Loucy (cell line): ENCODE measurements at regions not wholly inside any gene's neighbourhood (a gene's known extent, or its start where the extent isn't known, plus 50 kb on each side); places are given as distances from the start of the nearest gene placed in this dataset.

Source experiments
- H2AFZ ChIP-seq: fragments of 200-600 bp; sonication (generic); 2 replicates; pipeline ENCODE4 v1.6.0; 2016; ENCODE audit warnings: antibody characterized with exemption, mild to moderate bottlenecking, low read length, moderate library complexity
- H3F3A ChIP-seq: fragments of 200-600 bp; 2 replicates; pipeline ENCODE4 v1.6.0; 2016; ENCODE audit warnings: antibody characterized with exemption, low read depth, mild to moderate bottlenecking
- H3K27me3 ChIP-seq: fragments of 200-600 bp; sonication (generic); 2 replicates; pipeline ENCODE4 v1.6.1; 2014; ENCODE audit warnings: low read length, mild to moderate bottlenecking; ENCODE audit not compliant: insufficient read depth, poor library complexity, severe bottlenecking
- H3K36me3 ChIP-seq: fragments of 200-600 bp; sonication (generic); 2 replicates; pipeline ENCODE4 v1.6.1; 2016; ENCODE audit warnings: low read length; ENCODE audit not compliant: insufficient read depth
- H3K4me1 ChIP-seq: fragments of 200-600 bp; sonication (generic); 2 replicates; pipeline ENCODE4 v1.5.1; 2014; ENCODE audit warnings: low read length, mild to moderate bottlenecking; ENCODE audit not compliant: insufficient read depth, poor library complexity, severe bottlenecking
- H3K4me2 ChIP-seq: fragments of 200-600 bp; sonication (generic); 2 replicates; pipeline ENCODE4 v1.6.0; 2014; ENCODE audit warnings: antibody characterized with exemption, low read length, low read depth, mild to moderate bottlenecking; ENCODE audit not compliant: poor library complexity, severe bottlenecking
- H3K4me3 ChIP-seq: fragments of 200-600 bp; sonication (generic); 2 replicates; pipeline ENCODE4 v1.5.1; 2014; ENCODE audit warnings: low read length, mild to moderate bottlenecking, mixed read lengths; ENCODE audit not compliant: poor library complexity, severe bottlenecking
- H3K79me2 ChIP-seq: fragments of 200-600 bp; sonication (generic); 2 replicates; pipeline ENCODE4 v1.6.1; 2014; ENCODE audit warnings: low read length; ENCODE audit not compliant: insufficient read depth
- H3K9ac ChIP-seq: fragments of 200-600 bp; sonication (generic); 2 replicates; pipeline ENCODE4 v1.6.0; 2014; ENCODE audit warnings: mild to moderate bottlenecking, low read depth, low read length, moderate library complexity; ENCODE audit not compliant: poor library complexity, severe bottlenecking
- H3K9me2 ChIP-seq: fragments of 200-600 bp; sonication (generic); replicated peaks from 2 replicates; pipeline ENCODE4 v1.6.1; 2016; ENCODE audit warnings: low read depth, low read length, mixed read lengths
- H3K9me3 ChIP-seq: fragments of 200-600 bp; sonication (generic); 2 replicates; pipeline ENCODE4 v1.6.1; 2014; ENCODE audit warnings: mild to moderate bottlenecking, antibody characterized with exemption, low read length, low read depth; ENCODE audit not compliant: insufficient read depth
- H4K20me1 ChIP-seq: fragments of 200-600 bp; sonication (generic); 2 replicates; pipeline ENCODE4 v1.6.0; 2014; ENCODE audit warnings: antibody characterized with exemption, low read length, mild to moderate bottlenecking; ENCODE audit not compliant: insufficient read depth, poor library complexity, severe bottlenecking
- EZH2phosphoT487 ChIP-seq: fragments of 200-600 bp; IDR thresholded peaks from 2 replicates; pipeline ENCODE4 v1.6.1; 2018; ENCODE audit warnings: antibody characterized with exemption, mild to moderate bottlenecking, moderate library complexity, borderline replicate concordance
- TF ChIP-seq, protein P1 (sequence below): fragments of 200-600 bp; sonication (generic); conservative IDR thresholded peaks from 2 replicates; pipeline ENCODE4 v1.5.1; 2014; ENCODE audit warnings: mild to moderate bottlenecking, antibody characterized with exemption, low read length

GRCh38 chr6:92910646-92911045, 508.7 kb downstream of the EPHA7 start:
- TF ChIP-seq EZH2phosphoT487, result no peak
- Histone ChIP-seq H3K4me1 (peaks cover 18% of the 10 kb centered on the region), H3K4me3 (no peak overlapping the region), H3K79me2 (no peaks in the 10 kb centered on the region), H3K27me3 (no peaks in the 10 kb centered on the region), H3K4me2 (no peak overlapping the region), H3F3A (0 out of 2 replicates have a peak, but pooled peaks cover 3% of the 10 kb centered on the region), H3K9ac (no peak overlapping the region), H3K9me3 (no peaks in the 10 kb centered on the region), H3K9me2 (no peaks in the 10 kb centered on the region), H2AFZ (no peak overlapping the region), H4K20me1 (no peaks in the 10 kb centered on the region), H3K36me3 (no peaks in the 10 kb centered on the region)

- Histone ChIP-seq H3K36me3 (no peaks in the 10 kb centered on the region), H4K20me1 (no peaks in the 10 kb centered on the region), H3K4me3 (no peak overlapping the region), H3K9ac (no peak overlapping the region), H3K79me2 (no peaks in the 10 kb centered on the region), H3K4me1 (peaks cover 8% of the 10 kb centered on the region), H2AFZ (no peak overlapping the region), H3K9me3 (no peaks in the 10 kb centered on the region), H3K27me3 (no peaks in the 10 kb centered on the region), H3K4me2 (no peak overlapping the region), H3K9me2 (no peaks in the 10 kb centered on the region), H3F3A (no peaks in the 10 kb centered on the region)
- no peak for TF ChIP-seq EZH2phosphoT487
- TF ChIP-seq, protein P1, sequence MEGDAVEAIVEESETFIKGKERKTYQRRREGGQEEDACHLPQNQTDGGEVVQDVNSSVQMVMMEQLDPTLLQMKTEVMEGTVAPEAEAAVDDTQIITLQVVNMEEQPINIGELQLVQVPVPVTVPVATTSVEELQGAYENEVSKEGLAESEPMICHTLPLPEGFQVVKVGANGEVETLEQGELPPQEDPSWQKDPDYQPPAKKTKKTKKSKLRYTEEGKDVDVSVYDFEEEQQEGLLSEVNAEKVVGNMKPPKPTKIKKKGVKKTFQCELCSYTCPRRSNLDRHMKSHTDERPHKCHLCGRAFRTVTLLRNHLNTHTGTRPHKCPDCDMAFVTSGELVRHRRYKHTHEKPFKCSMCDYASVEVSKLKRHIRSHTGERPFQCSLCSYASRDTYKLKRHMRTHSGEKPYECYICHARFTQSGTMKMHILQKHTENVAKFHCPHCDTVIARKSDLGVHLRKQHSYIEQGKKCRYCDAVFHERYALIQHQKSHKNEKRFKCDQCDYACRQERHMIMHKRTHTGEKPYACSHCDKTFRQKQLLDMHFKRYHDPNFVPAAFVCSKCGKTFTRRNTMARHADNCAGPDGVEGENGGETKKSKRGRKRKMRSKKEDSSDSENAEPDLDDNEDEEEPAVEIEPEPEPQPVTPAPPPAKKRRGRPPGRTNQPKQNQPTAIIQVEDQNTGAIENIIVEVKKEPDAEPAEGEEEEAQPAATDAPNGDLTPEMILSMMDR, result no peak
These were observed 513.0 kb downstream of the EPHA7 start for GRCh38 chr6:92906385-92906784.

GRCh38 chr6:92893741-92894140, 525.6 kb downstream of the EPHA7 start:
- no peaks in the 10 kb centered on the region for H3K79me2 ChIP-seq
- H3K36me3 ChIP-seq, result no peaks in the 10 kb centered on the region
- H4K20me1 ChIP-seq, result no peaks in the 10 kb centered on the region
- no peak overlapping the region for H3K4me3 ChIP-seq
- H3K9me2 ChIP-seq, result no peaks in the 10 kb centered on the region
- no peaks in the 10 kb centered on the region for H3K4me1 ChIP-seq
- H3K27me3 ChIP-seq, result no peaks in the 10 kb centered on the region
- TF ChIP-seq EZH2phosphoT487, result no peak
- TF ChIP-seq, protein P1, result no peak
- no peaks in the 10 kb centered on the region for H3K9me3 ChIP-seq
- no peak overlapping the region for H2AFZ ChIP-seq
- H3K4me2 ChIP-seq, result no peak overlapping the region
- no peaks in the 10 kb centered on the region for H3F3A ChIP-seq
- H3K9ac ChIP-seq, result no peak overlapping the region

- H2AFZ ChIP-seq, result no peak overlapping the region
- H4K20me1 ChIP-seq, result no peaks in the 10 kb centered on the region
- no peaks in the 10 kb centered on the region for H3K9me2 ChIP-seq
- H3K9me3 ChIP-seq, result no peaks in the 10 kb centered on the region
- H3K36me3 ChIP-seq, result no peaks in the 10 kb centered on the region
- no peaks in the 10 kb centered on the region for H3K27me3 ChIP-seq
- no peak overlapping the region for H3K4me3 ChIP-seq
- H3K79me2 ChIP-seq, result no peaks in the 10 kb centered on the region
- no peak overlapping the region for H3K4me2 ChIP-seq
- H3K4me1 ChIP-seq, result no peaks in the 10 kb centered on the region
- H3F3A ChIP-seq, result no peaks in the 10 kb centered on the region
- H3K9ac ChIP-seq, result no peak overlapping the region
- no peak for TF ChIP-seq EZH2phosphoT487
- TF ChIP-seq, protein P1, result no peak
These were observed 526.7 kb downstream of the EPHA7 start for GRCh38 chr6:92892626-92893170.
